ENCODE measurements at regions not wholly inside any gene's neighbourhood (a gene's known extent, or its start where the extent isn't known, plus 50 kb on each side); places are given as distances from the start of the nearest gene placed in this dataset.

DNA sequence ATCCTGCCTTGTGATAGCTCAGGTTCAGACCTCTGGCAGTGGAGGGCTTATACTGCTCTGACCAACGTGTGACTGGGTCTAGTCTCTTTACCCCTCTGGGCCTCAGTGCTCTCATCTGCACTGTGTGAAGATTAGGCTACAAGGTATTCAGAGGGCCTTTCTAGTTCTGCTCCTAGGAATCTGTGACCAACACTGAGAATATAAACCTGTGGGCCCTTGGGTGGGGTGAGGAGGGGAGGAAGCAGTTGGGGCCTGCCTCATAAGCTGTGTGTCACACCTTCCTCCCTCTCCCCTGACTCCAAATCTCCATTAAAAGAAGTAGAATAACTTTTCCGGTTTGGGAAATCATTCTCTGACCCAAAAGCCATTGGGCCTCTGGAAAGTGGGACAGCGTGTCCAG lies 66.3 kb upstream of the MSN start:
- no peak for TF ChIP-seq CTCF (IDR thresholded peaks at IDR 0.05; ENCODE audit: extremely low read depth, missing control alignments)
- no peak for DNase-seq (ENCODE audit: low spot score)

DNA sequence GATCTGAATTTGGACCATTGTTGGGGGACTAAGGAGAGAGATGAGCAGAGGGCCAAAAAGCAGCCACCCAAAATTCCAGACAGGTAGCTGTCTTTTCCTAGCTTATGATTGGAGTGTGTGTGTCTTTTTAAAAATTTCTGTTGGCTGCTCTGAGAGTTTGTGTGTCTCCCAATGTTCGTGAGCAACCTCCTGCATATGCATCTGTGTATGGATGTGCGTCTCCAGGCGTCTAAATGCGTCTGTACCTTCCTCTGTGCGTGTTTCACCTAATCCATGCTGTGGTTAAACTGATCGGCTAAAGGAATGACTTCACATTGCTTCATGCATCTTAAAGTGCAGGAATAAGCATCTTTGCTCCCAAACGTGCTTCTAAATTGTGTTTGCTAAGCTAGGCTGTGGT lies 65.5 kb upstream of the LAS1L start:
- TF ChIP-seq CTCF (IDR thresholded peaks at IDR 0.05; ENCODE audit: extremely low read depth, missing control alignments): no peak
- no peak for DNase-seq (ENCODE audit: low spot score)

DNA sequence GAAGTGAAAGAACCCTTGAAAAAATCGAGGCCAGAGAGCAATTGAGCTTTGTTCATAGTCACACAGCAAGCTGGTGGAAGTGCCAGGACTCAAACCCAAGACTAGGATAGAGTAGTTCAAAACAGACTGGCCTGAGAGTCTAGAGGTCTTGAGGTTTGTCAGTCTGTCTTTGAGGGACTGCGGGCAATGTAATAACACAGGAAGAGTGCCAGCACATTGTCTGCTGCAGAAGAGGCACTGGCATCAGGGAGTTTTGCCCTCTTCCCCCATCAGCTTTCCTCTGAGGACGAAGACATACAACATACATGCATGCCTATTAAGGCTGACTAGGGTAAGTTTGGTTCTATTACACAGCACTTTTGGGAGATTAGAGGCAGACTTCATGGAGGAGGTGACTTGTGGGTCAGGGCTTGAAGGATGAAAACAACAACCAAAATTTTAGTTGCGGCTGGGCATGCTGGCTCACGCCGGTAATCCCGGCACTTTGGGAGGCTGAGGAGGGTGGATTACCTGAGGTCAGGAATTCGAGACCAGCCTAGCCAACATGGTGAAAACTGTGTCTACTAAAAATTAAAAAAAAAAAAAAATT lies 64.1 kb upstream of the LAS1L start:
- no peak for TF ChIP-seq CTCF (IDR thresholded peaks at IDR 0.05; ENCODE audit: extremely low read depth, missing control alignments)
- no peak for DNase-seq (ENCODE audit: low spot score)

GRCh38 chrX:65596270-65597034 lies 61.9 kb upstream of the LAS1L start:
- no peak for TF ChIP-seq CTCF (IDR thresholded peaks at IDR 0.05; ENCODE audit: extremely low read depth, missing control alignments)
- peak; percentile 43 for DNase-seq (ENCODE audit: low spot score)

- peak; percentile 88 for TF ChIP-seq CTCF (IDR thresholded peaks at IDR 0.05; ENCODE audit: extremely low read depth, missing control alignments)
- DNase-seq (ENCODE audit: low spot score): peak; percentile 64
These were observed 60.9 kb upstream of the LAS1L start for GRCh38 chrX:65595460-65595876.

- DNase-seq (ENCODE audit: low spot score): no peak
- TF ChIP-seq CTCF (IDR thresholded peaks at IDR 0.05; ENCODE audit: extremely low read depth, missing control alignments): no peak
These were observed 56.6 kb upstream of the LAS1L start for GRCh38 chrX:65591206-65591605.

DNA sequence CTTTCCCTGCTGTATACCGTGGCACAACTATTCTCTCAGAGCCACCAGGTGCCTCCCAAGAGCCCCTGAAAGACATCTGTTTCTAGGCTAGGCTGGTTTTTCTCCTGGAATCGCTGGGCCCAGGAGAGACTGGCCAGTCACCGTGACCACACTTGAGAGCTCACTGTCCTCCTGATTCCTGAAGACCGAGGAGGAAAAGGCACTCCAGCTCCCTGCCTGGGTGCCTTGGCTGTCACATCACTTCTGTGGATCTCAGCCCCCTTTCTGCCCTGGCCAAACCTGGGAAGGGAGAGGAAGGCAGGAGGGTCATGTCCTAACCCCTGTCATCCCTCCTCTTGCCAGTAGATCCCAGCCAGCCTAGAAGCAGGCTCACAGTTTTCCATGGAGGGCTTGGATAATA lies 54.7 kb upstream of the LAS1L start:
- TF ChIP-seq CTCF (IDR thresholded peaks at IDR 0.05; ENCODE audit: extremely low read depth, missing control alignments): no peak
- DNase-seq (ENCODE audit: low spot score): no peak
